ENCODE measurements at regions not wholly inside any gene's neighbourhood (a gene's known extent, or its start where the extent isn't known, plus 50 kb on each side); places are given as distances from the start of the nearest gene placed in this dataset.

GRCh38 chrX:110877326-110877725, 81.7 kb upstream of the CHRDL1 start:
- no peak for TF ChIP-seq SMC3 (IDR thresholded peaks at IDR 0.05; ENCODE audit: low read depth, low read length)
- TF ChIP-seq, protein P1, sequence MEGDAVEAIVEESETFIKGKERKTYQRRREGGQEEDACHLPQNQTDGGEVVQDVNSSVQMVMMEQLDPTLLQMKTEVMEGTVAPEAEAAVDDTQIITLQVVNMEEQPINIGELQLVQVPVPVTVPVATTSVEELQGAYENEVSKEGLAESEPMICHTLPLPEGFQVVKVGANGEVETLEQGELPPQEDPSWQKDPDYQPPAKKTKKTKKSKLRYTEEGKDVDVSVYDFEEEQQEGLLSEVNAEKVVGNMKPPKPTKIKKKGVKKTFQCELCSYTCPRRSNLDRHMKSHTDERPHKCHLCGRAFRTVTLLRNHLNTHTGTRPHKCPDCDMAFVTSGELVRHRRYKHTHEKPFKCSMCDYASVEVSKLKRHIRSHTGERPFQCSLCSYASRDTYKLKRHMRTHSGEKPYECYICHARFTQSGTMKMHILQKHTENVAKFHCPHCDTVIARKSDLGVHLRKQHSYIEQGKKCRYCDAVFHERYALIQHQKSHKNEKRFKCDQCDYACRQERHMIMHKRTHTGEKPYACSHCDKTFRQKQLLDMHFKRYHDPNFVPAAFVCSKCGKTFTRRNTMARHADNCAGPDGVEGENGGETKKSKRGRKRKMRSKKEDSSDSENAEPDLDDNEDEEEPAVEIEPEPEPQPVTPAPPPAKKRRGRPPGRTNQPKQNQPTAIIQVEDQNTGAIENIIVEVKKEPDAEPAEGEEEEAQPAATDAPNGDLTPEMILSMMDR (conservative IDR thresholded peaks at IDR 0.05; ENCODE audit: low read depth, low read length): no peak
- no peak for TF ChIP-seq MAFK (IDR thresholded peaks at IDR 0.05; ENCODE audit: low read depth, low read length)
